HG02678 (cell line): ENCODE measurements at regions not wholly inside any gene's neighbourhood (a gene's known extent, or its start where the extent isn't known, plus 50 kb on each side); places are given as distances from the start of the nearest gene placed in this dataset.
"Not testable (repeated sequence)": the region's sequence is repeated elsewhere in the genome, so short reads cannot be mapped to it uniquely, and the experiment has no call there.

ENCODE experiments used
- ATAC-seq: cut with Tn5 transposase; IDR thresholded peaks from one replicate; pipeline ENCODE4 v1.9.1; 2021; ENCODE audit warnings: mild to moderate bottlenecking, moderate library complexity; ENCODE audit not compliant: unreplicated experiment

DNA sequence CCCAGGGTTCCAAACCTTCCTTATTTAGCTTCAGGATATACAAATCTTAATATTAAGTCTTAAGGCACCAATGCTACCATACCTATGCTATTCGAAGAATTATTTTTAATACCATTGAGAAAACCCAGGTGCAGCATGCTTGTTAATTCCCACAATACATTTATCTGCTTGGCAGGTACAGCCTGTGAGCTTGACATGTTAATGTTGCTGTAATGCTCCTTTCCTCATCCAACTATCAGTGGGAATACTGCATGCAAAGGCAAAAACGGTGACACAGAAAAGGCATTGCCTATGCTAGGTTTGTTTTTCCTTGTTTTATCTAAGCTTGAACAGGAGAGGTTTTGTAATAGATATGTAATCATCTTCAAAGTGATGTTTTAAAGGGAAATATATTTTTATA, 135.7 kb upstream of the COX7C start:
- ATAC-seq, result no peak

GRCh38 chr5:86493777-86494176, 124.0 kb upstream of the COX7C start:
- no peak for ATAC-seq

GRCh38 chr5:86500947-86501346, 116.8 kb upstream of the COX7C start:
- ATAC-seq, result no peak

- no peak for ATAC-seq
Observed at GRCh38 chr5:86507574-86507973, 110.2 kb upstream of the COX7C start.

GRCh38 chr5:86510330-86510915, 107.3 kb upstream of the COX7C start:
- not testable (repeated sequence) for ATAC-seq

DNA sequence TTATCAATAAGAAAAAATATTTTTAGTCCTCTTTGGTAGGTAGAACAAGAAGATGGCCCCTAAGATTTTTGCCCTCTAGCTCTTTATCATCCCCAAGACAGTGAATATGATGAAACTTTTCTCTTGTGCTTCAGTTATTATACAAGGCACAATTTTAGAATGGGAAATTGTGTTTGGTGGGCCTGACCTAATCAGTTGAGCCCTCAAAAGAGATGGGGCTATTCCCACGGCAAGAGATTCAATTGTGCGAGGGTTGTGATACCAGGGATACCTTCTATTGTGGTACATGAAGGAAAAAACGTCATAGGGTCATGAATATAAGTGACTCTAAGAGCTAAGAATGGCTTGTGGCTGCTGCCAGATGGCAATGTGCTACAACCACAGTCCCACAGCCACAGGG, 94.0 kb upstream of the COX7C start:
- ATAC-seq, result no peak

- ATAC-seq, result no peak
Observed at GRCh38 chr5:86525622-86526021, 92.1 kb upstream of the COX7C start.

- peak; percentile 50 for ATAC-seq
Observed at GRCh38 chr5:86526811-86527348, 90.9 kb upstream of the COX7C start.

DNA sequence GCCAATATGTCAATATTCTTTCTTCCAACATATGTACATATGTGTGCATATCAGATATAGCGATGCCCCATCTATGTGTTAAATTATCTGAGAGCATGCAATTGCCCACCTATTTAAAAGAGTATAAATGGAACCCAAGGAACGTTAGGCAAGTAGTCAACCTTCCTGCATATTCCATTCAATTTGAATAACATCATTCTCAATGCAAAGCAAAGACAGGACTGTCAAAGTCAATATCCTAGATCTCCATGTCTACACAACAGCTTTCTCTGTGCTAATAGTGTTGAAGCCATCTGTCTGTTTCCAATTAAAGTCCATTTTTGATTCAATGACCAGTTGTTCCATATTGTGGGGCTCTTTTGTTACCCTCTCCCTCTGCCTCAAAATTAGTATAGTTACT, 85.3 kb upstream of the COX7C start:
- no peak for ATAC-seq

DNA sequence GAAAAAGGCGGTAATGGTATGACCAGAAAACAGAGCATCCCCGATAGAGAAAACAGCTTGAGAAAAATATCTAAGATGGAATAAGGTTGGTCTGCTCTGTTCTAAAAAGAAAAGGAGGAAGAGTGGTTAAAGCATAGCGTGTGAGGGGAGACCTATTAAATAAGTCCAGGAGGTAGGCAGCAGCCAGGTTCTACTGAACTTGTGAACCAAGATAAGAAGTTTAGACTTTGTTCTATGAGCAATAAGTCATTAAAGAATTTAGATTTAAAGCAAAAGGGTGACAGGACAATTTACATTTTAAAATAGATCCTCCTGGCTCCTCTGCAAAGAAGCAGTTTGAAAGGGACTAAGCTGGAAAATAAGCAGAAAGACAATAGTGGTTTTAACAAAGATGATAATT, 81.3 kb upstream of the COX7C start:
- no peak for ATAC-seq

DNA sequence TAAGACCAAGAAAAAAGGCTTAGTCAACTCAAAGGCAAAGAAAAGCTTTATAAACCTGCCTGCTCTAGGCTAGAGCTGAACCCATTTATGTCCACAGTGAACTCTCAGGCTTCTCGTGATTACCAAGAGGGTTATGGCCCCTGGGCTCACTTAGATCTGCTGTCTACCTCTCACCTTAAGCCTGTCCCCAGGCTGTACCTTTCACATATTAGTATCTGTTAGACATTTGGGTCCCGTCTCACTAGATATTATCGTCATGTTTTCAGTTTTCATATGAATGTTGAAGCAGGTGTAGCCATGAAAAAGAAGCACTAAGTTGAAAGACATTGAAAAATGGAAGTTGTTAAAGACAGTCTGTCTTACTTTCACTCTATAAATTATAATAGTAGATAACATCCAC, 75.2 kb upstream of the COX7C start:
- ATAC-seq, result peak; percentile 70

GRCh38 chr5:86546044-86546443, 71.7 kb upstream of the COX7C start:
- no peak for ATAC-seq

DNA sequence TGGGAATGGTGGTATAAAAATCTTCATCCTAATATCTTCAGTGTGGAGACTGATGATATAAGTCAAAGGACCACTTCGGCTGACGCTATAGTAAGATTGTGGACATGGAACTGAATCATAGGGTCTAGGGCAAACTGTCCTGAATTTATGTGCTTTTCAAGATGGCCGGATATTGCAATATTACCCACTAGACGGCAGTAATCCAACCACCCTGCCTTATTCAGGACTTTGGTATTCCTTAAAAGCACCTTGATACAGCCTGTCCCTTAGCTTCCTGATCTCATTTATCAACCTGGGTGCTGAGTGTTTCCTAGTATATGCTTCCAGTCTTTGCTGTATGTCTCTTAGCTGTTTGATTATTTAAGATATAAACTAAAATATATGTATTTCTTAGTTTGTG, 71.2 kb upstream of the COX7C start:
- ATAC-seq, result no peak

DNA sequence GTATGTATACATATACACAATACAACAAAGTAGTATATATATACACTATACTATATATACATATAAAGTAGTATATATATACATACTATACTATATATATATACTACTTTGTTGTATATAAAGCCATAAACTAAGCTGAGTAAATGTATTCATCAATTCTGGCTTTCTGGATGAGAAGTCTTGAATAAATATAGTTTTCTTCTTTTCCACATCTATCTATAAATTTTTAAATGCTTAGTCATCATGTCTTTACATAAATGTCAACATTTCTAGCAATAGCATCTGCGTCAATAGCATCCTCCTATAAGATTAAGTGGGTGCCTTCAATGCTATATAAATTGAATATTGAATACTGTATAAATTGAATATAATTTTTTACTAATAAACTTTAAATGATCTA, 63.1 kb upstream of the COX7C start:
- ATAC-seq, result no peak

DNA sequence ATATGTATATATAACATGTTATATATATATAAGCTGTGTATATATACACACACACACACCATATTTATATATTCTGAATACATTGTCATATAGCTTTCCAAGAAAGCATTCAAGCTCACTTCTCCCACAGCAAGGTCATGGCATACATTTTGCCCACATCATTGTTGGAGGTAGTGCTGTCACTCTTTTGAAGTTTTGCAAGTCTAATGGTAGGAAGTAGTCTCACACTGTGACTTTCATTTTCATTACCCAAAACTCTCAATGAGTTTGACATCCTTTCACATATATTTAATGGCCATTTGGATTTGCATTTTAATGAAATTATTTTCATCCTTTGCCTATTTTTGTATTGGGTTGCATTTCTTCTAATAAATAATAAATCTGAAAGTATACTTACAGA, 59.8 kb upstream of the COX7C start:
- no peak for ATAC-seq

DNA sequence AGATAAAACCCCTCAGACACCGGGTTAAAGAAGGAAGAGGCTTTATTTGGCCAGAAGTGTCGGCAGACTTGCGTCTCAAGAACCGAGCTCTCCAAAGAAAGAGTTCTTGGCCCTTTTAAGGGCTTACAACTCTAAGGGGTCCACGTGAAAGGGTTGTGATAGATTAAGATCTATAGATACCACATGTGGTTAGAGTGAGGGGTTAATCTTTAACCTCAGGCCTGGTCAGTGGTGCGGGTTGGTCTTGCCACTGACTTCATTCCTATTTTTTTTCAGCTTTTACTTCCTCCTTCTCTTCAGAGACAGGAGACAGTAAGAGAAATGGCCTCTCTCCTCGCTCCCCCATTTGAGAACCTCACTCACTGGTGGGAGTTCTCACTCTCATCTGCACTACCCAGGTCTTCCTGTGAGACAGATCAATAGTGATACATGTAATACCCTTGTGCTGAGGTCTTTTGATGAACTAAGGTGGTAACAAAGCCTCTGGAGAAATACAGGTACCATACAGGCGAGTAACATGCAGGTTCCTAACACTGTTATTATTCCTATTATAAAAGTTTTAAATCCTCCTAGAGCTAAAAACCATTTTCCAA, 52.4 kb upstream of the COX7C start:
- peak; percentile 82 for ATAC-seq

DNA sequence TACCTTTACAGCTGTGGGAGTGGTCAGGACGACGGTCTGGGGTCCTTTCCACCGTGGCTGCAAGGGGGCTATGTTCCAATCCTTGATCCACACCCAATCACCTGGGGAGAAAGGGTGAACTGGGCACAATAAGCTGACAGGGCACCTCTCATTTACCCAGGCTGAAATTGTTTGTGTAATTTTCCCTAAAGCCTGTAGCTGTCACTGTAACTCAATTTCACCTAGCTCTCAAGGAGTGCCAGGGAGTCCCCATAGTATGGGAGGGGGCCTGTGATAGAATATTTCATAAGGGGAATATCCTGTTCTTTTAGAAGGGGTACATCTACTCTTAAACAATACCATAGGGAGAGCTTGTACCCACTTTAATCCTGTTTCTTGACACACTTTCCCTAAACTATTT, 51.7 kb upstream of the COX7C start:
- not testable (repeated sequence) for ATAC-seq
